T-cell (primary cell): ENCODE measurements at regions not wholly inside any gene's neighbourhood (a gene's known extent, or its start where the extent isn't known, plus 50 kb on each side); places are given as distances from the start of the nearest gene placed in this dataset.

ENCODE experiments used
- ATAC-seq, 4 experiments: fragments of 200-7000 bp in 3 of 4; fragments of 150-1000 bp in 1 of 4; cut with Tn5 transposase; replicated peaks in 1 of 4; 1 replicate in 3 of 4; 2 replicates in 1 of 4; pipeline ENCODE4 v1.10.0; 2021; ENCODE audit warnings: moderate library complexity in 3 of 4, mild to moderate bottlenecking in 2 of 4, moderate number of reproducible peaks in 1 of 4
- CTCF ChIA-PET, 2 donors: fragments of 300-600 bp; sonication (Branson Sonifier 250); formaldehyde crosslinking; loops; one replicate each; lab custom pipeline; 2022; ENCODE audit warnings: antibody characterized with exemption in 2 of 2; lab: Charles Lee
- POLR2A ChIA-PET, 2 donors: fragments of 300-600 bp; sonication (Branson Sonifier 250); formaldehyde crosslinking; loops; one replicate each; lab custom pipeline; 2022; ENCODE audit warnings: antibody characterized with exemption in 2 of 2; lab: Charles Lee
- DNase-seq, 35 experiments: peaks; one replicate each; pipeline versions ENCODE4 v3.0.0 to v3.0.0-alpha.2; 2013 to 2023
- H3K27ac ChIP-seq: one replicate; pipeline ENCODE4 v1.5.1; 2013; ENCODE audit warnings: low read length
- H3K27me3 ChIP-seq, 2 experiments: replicated peaks in 1 of 2; 1 replicate in 1 of 2; 2 replicates in 1 of 2; pipeline versions ENCODE4 v1.6.1 to v1.7.0; 2013; ENCODE audit warnings: low read length in 1 of 2, mixed read lengths in 1 of 2; ENCODE audit not compliant: control insufficient read depth in 2 of 2, insufficient read depth in 2 of 2; ENCODE audit errors: extremely low read depth in 1 of 2
- H3K36me3 ChIP-seq, 2 donors: 1 replicate in 1 of 2; 2 replicates in 1 of 2; pipeline versions ENCODE4 v1.6.1 to v1.7.0; 2013; ENCODE audit warnings: low read length in 1 of 2; ENCODE audit not compliant: control insufficient read depth in 2 of 2, insufficient read depth in 1 of 2; ENCODE audit errors: extremely low read depth in 1 of 2
- H3K4me1 ChIP-seq, 2 experiments: 1 replicate in 1 of 2; 2 replicates in 1 of 2; pipeline versions ENCODE4 v1.6.1 to v1.7.0; 2013; ENCODE audit warnings: low read length in 2 of 2, mixed read lengths in 1 of 2; ENCODE audit not compliant: insufficient read depth in 2 of 2, control insufficient read depth in 1 of 2; ENCODE audit errors: extremely low read depth in 1 of 2
- H3K4me3 ChIP-seq, 2 donors: 1 replicate in 1 of 2; 2 replicates in 1 of 2; pipeline versions ENCODE4 v1.5.1 to v1.7.0; 2013; ENCODE audit warnings: mild to moderate bottlenecking in 2 of 2, low read length in 1 of 2, moderate library complexity in 1 of 2; ENCODE audit not compliant: control insufficient read depth in 1 of 2; ENCODE audit errors: extremely low read depth in 1 of 2
- H3K9me3 ChIP-seq: 2 replicates; pipeline ENCODE4 v1.7.0; 2013
- H3K27ac Mint-ChIP-seq, 2 donors: one replicate each; pipeline ENCODE4 v1.8.0; 2020 to 2021; ENCODE audit warnings: mild to moderate bottlenecking in 2 of 2, mixed read lengths in 2 of 2
- H3K27me3 Mint-ChIP-seq, 2 donors: one replicate each; pipeline ENCODE4 v1.8.0; 2021 to 2022; ENCODE audit warnings: mixed read lengths in 2 of 2
- H3K36me3 Mint-ChIP-seq: one replicate; pipeline ENCODE4 v1.8.0; 2021; ENCODE audit warnings: mixed read lengths
- H3K4me1 Mint-ChIP-seq, 3 donors: one replicate each; pipeline ENCODE4 v1.8.0; 2020 to 2022; ENCODE audit warnings: mixed read lengths in 3 of 3, mild to moderate bottlenecking in 1 of 3
- H3K4me3 Mint-ChIP-seq, 3 donors: one replicate each; pipeline ENCODE4 v1.8.0; 2020 to 2022; ENCODE audit warnings: mild to moderate bottlenecking in 3 of 3, mixed read lengths in 3 of 3, moderate library complexity in 3 of 3
- H3K9me3 Mint-ChIP-seq, 3 donors: one replicate each; pipeline ENCODE4 v1.8.0; 2020 to 2022; ENCODE audit warnings: mixed read lengths in 3 of 3
- WGBS: methylation state at CpG from one replicate; pipeline ENCODE4 v1.1.5; 2013; ENCODE audit warnings: missing lambda C conversion rate; ENCODE audit not compliant: insufficient coverage; 5-methylcytosine and 5-hydroxymethylcytosine counted together

- Mint-ChIP-seq H3K9me3 (no peaks in the 10 kb centered on the region), H3K27me3 (peaks cover 0 to 2% of the 10 kb centered on the region in 2 donors), H3K36me3 (no peaks in the 10 kb centered on the region), H3K4me1 (peaks cover 0 to 2% (median 0%) of the 10 kb centered on the region in 3 donors), H3K27ac (no peak overlapping the region), H3K4me3 (no peak overlapping the region)
- Histone ChIP-seq H3K4me1 (no peaks in the 10 kb centered on the region), H3K27me3 (peaks cover 0 to 10% of the 10 kb centered on the region in 2 experiments), H3K4me3 (no peak overlapping the region), H3K36me3 (no peaks in the 10 kb centered on the region), H3K9me3 (no peaks in the 10 kb centered on the region), H3K27ac (no peak overlapping the region)
- CTCF ChIA-PET, result no interaction called here
- whole genome bisulfite sequencing, result no CpG with 5 or more reads among the region's 1 CpG
- POLR2A ChIA-PET, result no interaction called here
- no peak for ATAC-seq
- no peak for DNase-seq
Observed at GRCh38 chr10:47063858-47064257, 152.6 kb downstream of the PTPN20 start.

GRCh38 chr10:47065903-47066302 is 154.7 kb downstream of the PTPN20 start:
- POLR2A ChIA-PET, result no interaction called here
- no peak for DNase-seq
- ATAC-seq, result no peak
- CTCF ChIA-PET, result no interaction called here
- Histone ChIP-seq H3K36me3 (no peaks in the 10 kb centered on the region), H3K27ac (no peak overlapping the region), H3K27me3 (peaks cover 0 to 5% of the 10 kb centered on the region in 2 experiments), H3K4me3 (no peak overlapping the region), H3K4me1 (no peaks in the 10 kb centered on the region), H3K9me3 (no peaks in the 10 kb centered on the region)
- Mint-ChIP-seq H3K9me3 (no peaks in the 10 kb centered on the region), H3K36me3 (no peaks in the 10 kb centered on the region), H3K27me3 (no peaks in the 10 kb centered on the region), H3K4me1 (peaks cover 0 to 2% (median 0%) of the 10 kb centered on the region in 3 donors), H3K27ac (no peak overlapping the region), H3K4me3 (no peak overlapping the region)
- WGBS, result 75% methylated on average over 4 of the region's 4 CpGs

- no peaks in the 10 kb centered on the region for H3K4me1 Mint-ChIP-seq
- no peaks in the 10 kb centered on the region for H3K36me3 ChIP-seq
- peaks cover 0 to 3% of the 10 kb centered on the region in 2 experiments for H3K27me3 ChIP-seq
- no peaks in the 10 kb centered on the region for H3K27me3 Mint-ChIP-seq
- ChIA-PET CTCF (interaction anchor here (0.6 kb wide), 2 partner anchors 189 to 288 kb away, joined by 3 read pairs; no protein-coding TSS in a partner anchor), POLR2A (interaction anchor here in 1 of 2 donors (0.6 kb wide), 1 partner anchor 104 kb away, joined by 7 read pairs; no protein-coding TSS in a partner anchor)
- H3K27ac ChIP-seq, result no peak overlapping the region
- H3K4me3 Mint-ChIP-seq, result no peak overlapping the region
- ATAC-seq, result no peak
- no peak overlapping the region for H3K27ac Mint-ChIP-seq
- WGBS, result 96% methylated on average over 6 of the region's 9 CpGs
- DNase-seq, result no peak
- no peaks in the 10 kb centered on the region for H3K4me1 ChIP-seq
- no peaks in the 10 kb centered on the region for H3K9me3 Mint-ChIP-seq
- no peak overlapping the region for H3K4me3 ChIP-seq
- no peaks in the 10 kb centered on the region for H3K36me3 Mint-ChIP-seq
- no peaks in the 10 kb centered on the region for H3K9me3 ChIP-seq
Observed at GRCh38 chr10:47067949-47068940, 157.0 kb downstream of the PTPN20 start.

GRCh38 chr10:47070541-47070940 is 159.3 kb downstream of the PTPN20 start:
- ATAC-seq (no peak), DNase-seq (no peak)
- H3K9me3 ChIP-seq, result no peaks in the 10 kb centered on the region
- POLR2A ChIA-PET, result no interaction called here
- no peaks in the 10 kb centered on the region for H3K9me3 Mint-ChIP-seq
- no peak overlapping the region for H3K4me3 ChIP-seq
- H3K27me3 ChIP-seq, result peaks cover 0 to 3% of the 10 kb centered on the region in 2 experiments
- H3K27ac ChIP-seq, result no peak overlapping the region
- no peak overlapping the region for H3K4me3 Mint-ChIP-seq
- no CpG with 5 or more reads among the region's 3 CpGs for WGBS
- CTCF ChIA-PET, result interaction anchor here in 1 of 2 donors (1.1 kb wide), 1 partner anchor 23 kb away, joined by 3 read pairs; no protein-coding TSS in a partner anchor
- no peak overlapping the region for H3K27ac Mint-ChIP-seq
- H3K36me3 Mint-ChIP-seq, result no peaks in the 10 kb centered on the region
- no peaks in the 10 kb centered on the region for H3K36me3 ChIP-seq
- H3K27me3 Mint-ChIP-seq, result peaks cover 0 to 4% of the 10 kb centered on the region in 2 donors
- no peaks in the 10 kb centered on the region for H3K4me1 ChIP-seq
- no peaks in the 10 kb centered on the region for H3K4me1 Mint-ChIP-seq

GRCh38 chr10:47071891-47072290 is 160.7 kb downstream of the PTPN20 start:
- no peaks in the 10 kb centered on the region for H3K9me3 ChIP-seq
- DNase-seq, result no peak

GRCh38 chr10:47073967-47074366 is 162.7 kb downstream of the PTPN20 start:
- H3K36me3 Mint-ChIP-seq, result no peaks in the 10 kb centered on the region
- ChIA-PET CTCF (no interaction called here), POLR2A (no interaction called here)
- Histone ChIP-seq H3K4me1 (no peaks in the 10 kb centered on the region), H3K4me3 (no peak overlapping the region), H3K9me3 (no peaks in the 10 kb centered on the region), H3K27me3 (peaks cover 0 to 3% of the 10 kb centered on the region in 2 experiments), H3K27ac (no peak overlapping the region), H3K36me3 (no peaks in the 10 kb centered on the region)
- H3K4me3 Mint-ChIP-seq, result no peak overlapping the region
- no peaks in the 10 kb centered on the region for H3K4me1 Mint-ChIP-seq
- no peak overlapping the region for H3K27ac Mint-ChIP-seq
- peaks cover 0 to 4% of the 10 kb centered on the region in 2 donors for H3K27me3 Mint-ChIP-seq
- ATAC-seq, result no peak
- no CpG with 5 or more reads among the region's 3 CpGs for WGBS
- no peak for DNase-seq
- H3K9me3 Mint-ChIP-seq, result no peaks in the 10 kb centered on the region

More at GRCh38 chr10:47071891-47072290, 160.7 kb downstream of the PTPN20 start:
- ChIA-PET CTCF (no interaction called here), POLR2A (no interaction called here)
- H3K27me3 ChIP-seq, result no peaks in the 10 kb centered on the region
- Mint-ChIP-seq H3K27ac (no peak overlapping the region), H3K4me1 (no peaks in the 10 kb centered on the region), H3K9me3 (no peaks in the 10 kb centered on the region), H3K4me3 (no peak overlapping the region), H3K36me3 (no peaks in the 10 kb centered on the region), H3K27me3 (peaks cover 0 to 4% of the 10 kb centered on the region in 2 donors)
- no peak overlapping the region for H3K27ac ChIP-seq
- no peak overlapping the region for H3K4me3 ChIP-seq
- no peaks in the 10 kb centered on the region for H3K4me1 ChIP-seq
- ATAC-seq, result no peak
- H3K36me3 ChIP-seq, result no peaks in the 10 kb centered on the region
